Activated gamma-delta T cell treated with anti-CD3 and anti-CD28 coated beads, Interleukin-2, amount 50 U/mL, for 16 hours (primary cell): ENCODE measurements at regions not wholly inside any gene's neighbourhood (a gene's known extent, or its start where the extent isn't known, plus 50 kb on each side); places are given as distances from the start of the nearest gene placed in this dataset.
"Not testable (repeated sequence)": the region's sequence is repeated elsewhere in the genome, so short reads cannot be mapped to it uniquely, and the experiment has no call there.

Experiments
- DNase-seq: peaks from one replicate; pipeline ENCODE4 v3.0.0-alpha.2; 2020; ENCODE audit warnings: low read depth

DNA sequence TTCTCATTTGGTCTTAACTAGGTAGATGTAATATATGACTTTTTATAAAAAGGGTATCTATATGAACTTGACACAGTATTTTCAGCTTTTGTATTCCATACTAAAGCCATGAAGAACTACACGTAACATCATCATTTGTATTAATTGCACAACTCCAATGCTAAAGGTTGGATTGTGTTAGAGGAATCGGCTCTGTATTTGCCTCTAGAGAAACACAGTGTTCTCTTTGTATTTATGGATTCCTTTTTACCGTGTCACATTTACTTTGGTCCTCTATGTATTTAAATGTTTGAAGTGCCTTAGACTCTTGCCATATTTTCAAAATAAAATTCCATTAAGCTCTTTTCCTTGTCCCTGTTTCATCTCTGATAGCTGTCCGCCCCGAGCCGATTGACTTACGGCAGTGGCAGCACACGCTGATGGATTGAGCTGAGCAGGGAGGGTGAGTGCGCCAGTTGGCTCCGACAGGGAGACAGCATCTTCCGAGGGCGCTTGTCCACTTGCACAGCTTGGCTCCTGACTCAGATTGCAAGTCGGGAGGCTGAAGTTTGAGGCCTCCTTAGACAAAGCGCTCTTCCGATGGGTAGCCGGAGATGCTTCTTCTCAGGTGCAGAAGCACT, 95.6 kb upstream of the DMRT1 start:
- DNase-seq = no peak

DNA sequence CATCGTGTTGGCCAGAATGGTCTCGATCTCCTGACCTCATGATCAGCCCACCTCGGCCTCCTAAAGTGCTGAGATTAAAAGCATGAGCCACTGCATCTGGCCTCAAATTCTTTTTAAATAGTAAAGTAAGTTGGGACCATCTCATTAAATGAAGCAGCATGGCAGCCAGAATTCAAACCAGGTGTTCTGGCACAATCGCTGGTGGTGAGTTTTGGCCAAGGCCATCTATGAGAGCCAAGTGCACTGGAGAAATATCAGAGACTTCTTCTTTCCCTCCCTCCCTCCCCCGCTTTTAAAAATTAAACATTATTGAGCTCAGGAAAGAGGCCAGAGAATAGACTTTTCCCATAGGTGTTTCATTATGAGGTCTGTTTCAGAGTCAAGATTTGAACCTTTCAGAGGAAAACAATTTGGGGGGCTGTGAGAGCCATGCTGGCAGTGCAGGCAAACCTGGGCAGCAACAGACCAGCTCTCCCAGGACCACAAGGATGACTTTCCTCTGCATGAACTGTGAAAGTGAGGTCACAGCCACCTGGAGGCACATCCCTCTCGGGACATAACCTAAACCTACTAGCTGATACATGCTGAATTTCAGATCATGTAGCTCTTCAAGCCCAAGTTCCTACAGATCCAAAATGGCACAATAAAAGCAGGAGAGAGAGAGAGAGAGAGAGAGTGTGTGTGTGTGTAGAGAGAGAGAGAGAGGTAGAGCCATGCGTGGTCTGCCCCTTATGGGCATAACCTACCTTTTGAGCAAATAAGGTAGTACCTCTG, 94.6 kb upstream of the DMRT1 start:
- no peak for DNase-seq

DNA sequence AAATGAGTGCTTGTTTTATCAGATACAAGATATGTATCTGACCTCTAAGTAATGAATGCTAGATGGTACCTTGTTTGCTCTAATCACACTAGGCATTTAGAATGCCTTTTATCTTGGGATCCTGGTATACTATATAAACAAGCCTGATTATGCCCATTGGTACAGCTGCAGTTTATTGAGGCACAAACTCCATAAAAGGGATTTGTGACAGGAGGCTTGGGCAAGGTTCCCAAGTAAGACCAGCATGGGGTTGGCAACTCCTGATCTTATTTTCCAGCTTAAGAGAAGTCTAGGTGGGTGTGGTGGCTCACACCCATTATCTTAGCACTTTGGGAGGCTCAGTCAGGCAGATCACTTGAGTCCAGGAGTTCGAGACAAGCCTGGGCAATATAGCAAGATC, 93.9 kb upstream of the DMRT1 start:
- no peak for DNase-seq

DNA sequence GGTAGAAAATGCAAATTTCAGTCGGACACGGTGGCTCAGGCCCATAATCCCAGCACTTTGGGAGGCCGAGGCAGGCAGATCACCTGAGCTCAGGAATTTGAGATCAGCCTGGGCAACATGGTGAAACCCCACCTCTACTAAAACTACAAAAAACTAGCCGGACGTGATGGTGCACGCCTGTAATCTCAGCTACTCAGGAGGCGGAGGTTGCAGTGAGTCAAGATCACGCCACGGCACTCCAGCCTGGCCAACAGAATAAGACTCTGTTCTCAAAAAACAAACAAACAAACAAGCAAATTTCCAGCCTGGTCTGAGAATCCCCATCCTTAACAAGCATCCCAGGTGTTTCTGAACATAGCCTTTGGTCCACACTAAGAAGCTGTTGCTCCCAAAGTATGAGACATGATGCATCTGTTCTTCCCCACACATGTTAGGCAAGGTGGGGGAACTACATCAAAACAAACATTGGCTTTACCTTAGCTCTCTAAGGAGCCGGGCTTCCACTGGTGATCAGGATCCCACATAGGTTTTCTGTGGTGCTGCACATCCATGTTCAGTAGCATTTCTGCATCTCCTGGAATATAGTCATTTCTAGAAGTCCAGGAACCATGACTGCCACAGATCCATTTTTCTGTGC, 92.5 kb upstream of the DMRT1 start:
- no peak for DNase-seq

DNA sequence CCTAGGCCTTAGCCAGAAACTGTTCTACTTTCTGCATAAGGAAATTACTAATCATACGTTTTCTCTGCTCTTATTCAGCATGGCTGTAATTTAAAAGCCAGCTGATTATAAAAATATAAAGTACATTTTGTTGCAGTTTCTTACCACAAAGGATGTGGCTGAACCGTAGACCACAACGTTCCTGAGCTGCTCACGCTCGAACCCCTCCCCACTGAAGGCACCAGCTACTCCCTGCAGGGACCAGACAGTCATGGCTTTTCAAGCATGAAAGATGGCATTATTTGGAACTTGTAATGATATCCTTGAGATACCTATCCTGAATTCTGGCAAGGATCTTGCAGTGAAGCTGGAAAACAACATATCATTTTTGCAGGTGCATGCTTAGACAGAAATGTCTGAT, 91.8 kb upstream of the DMRT1 start:
- no peak for DNase-seq

DNA sequence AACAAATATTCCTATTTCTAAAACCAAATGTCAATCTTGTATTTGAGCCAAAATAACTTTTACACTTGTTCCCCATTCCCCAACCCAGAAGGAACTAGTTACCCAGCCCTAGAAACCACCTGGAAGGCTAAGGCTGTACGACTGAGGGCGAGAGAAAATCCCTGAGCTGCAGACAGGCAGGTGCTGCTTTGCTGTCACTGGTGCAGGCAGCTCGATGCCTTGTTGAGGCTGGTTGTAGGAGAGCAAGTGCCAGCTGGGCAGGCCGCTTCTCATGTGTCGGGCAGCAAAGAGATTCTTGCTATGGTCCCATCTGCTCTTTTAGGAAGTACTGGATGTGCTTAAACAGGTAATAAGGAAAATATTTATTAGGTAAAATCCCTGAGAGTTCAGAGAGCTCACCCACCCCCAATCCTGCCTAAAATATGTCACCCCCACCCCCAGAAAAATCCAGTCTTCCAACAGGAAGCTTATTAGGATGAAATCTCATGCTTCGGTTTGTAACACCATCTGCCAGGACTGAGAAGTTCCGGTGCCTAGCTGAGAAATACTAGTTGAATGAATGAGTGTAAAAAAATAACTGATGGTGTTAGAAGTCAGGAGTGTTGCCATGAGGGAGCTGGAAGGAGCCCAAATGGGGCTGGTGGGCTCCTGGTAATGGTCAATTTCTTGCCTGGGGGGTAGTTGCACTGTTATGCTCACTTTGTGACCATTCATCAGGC, 91.1 kb upstream of the DMRT1 start:
- DNase-seq = no peak

DNA sequence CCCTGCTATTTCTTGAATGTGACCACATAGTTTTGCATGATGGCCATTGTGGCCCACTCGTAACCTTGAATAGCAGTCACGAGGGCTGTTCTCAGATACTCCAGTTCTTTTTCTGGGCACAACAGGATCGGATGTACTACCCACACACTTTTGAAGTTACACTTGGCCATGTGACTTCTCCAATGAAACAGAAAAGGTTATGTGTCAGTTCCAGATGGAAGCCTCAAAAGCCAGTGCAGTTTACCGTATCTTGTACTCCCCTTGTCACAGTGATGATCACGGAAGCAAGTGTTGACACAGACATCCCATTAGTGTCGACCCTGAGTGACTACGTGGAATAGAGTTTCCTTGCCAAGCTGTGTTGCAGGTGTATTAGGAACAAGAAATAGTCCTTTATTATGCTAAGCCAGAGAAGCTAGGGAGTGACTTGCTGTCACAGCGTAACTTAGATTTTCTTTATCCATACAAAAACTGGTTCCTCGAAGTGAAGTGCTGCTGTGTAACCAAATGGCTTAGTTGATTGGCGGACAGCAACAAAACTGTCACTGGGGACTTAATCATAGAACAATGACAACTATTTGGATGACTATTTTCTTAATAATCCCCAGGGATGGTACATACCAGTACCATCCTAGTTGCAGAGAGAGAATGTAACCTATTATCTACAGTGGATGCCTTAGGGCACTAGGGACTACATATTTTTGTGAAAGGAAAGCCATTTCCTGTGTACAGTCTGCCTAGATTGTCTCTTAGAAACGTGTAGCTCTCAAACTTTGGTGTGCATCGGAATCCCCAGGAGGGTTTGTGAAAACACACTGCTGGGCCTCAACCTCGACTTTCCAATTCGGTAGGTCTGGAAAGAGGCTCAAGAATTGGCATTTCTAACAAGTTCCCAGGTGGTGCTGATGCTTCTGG, 90.1 kb upstream of the DMRT1 start:
- DNase-seq = no peak

DNA sequence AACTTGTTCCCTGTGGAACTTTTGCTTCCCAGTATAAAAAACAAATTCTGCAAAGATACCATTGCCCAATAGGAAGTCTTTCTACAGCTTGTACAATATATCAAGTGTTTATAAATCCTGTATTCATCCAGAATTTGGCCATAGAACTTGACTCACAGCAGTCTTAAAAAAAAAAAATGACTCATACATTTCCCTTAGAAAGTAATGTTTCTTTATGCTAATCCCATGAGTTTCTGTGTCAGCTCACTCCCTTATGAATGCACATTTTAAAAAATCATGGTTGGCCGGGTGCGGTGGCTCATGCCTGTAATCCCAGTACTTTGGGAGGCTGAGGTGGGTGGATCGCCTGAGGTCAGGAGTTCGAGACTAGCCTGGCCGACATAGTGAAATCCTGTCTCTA, 89.3 kb upstream of the DMRT1 start:
- DNase-seq = no peak

DNA sequence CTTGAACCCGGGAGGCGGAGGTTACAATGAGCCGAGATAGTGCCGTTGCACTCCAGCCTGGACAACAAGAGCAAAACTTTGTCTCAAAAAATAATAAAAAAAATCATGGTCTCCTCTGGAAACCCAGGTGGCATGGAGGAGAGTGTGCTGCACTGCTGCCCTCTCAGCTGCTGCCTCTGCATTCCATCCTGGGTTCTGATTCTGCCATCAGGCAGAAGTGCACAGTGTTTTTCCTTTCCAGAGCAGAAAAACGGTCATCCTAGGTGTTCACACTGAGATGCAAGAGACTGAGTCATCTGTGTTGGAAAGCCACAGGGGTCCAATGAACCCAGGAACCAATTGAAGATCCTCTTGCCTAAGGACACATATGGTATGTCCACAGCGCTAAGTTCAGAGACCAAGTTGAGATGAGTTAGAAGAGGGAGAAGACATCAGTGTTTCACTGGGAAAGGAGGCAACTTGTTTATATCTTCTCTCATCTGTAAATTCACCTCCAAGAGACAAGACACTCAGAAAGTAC, 88.8 kb upstream of the DMRT1 start:
- no peak for DNase-seq

DNA sequence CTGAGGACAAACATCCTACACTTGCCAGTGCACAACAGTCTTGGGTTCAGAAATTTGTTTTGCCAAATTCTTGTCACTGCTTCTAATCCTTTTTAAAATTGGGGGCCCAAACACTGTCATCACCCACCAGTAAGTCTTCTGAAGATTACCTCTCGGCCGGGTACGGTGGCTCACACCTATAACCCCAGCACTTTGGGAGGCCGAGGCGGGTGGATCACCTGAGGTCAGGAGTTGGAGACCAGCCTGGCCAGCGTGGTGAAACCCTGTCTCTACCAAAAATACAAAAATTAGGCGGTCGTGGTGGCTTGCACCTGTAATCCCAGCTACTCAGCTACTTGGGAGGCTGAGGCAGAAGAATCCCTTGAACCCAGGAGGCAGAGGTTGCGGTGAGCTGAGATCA, 87.8 kb upstream of the DMRT1 start:
- not testable (repeated sequence) for DNase-seq

DNA sequence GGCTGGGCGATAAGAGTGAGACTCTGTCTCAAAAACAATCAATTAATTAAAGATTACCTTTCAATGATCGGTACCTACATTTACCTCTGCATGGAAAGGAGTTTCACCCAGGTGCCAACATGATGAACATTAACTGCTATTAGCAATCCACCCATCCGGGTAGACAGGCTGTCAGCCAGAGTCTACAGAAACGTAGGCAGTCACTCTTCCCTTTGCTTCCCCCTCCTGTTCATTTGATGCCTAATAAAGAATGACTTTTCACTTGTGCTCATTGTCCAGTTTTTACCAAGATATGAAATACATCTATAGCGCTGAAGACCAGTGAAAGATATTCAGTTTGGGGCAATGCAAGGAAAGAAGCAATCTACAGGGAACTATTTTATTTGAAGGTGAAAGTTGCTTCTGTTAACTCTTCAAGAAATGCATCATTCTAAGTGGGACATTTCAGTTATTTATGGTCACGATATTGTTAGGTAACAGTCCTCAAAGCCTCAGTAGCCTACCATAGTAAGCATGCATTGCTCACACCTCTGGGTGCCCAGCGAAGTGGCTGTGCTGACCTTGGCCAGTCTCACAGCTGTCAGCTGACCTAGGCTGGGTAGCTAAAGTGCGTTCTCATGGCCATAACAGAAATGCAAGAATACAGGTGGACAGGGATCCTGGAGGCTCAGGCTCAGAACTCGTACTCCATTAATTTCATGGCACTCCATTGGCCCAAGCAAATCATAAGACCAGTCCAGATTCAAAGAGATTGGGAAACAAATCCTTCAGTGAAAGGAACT, 87.2 kb upstream of the DMRT1 start:
- DNase-seq = no peak

DNA sequence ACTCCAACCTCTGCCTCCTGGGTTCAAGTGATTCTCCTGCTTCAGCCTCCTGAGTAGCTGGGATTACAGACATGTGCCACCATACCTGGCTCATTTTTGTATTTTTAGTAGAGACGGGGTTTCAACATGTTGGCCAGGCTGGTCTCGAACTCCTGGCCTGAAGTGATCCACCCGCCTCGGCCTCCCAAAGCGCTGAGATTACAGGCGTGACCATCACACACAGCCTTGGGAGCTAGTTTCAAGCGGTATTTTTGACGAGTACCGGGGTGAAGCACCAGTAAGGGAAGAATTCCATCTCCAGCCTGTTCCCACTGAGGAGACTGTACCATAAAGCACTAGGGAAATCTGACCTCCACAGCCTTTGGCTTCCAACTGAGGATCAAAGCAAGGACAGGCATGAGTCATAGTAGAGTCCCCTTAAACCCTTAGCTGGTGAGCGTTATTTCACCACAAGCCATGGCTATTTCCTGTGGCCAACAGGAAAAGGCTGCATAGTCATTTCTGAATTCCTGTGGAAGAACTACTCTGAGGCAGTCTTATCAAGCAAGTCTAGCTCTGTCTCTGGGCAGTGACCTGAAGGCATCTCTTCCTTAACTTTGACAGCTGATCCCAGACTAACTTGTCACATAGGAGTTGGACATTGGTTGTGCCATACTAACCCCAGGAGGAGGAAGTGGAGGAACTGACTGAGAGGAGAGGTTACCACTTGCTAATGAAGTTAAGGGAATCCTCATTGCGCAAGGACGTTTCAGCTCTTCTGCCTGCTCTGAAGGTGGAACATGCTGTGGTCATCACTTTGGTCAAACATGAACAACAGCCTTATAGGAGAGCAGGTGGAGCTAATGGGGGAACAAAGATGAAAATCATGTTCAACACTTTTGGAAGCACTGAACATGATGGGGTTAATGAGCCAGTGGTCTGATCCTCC, 85.8 kb upstream of the DMRT1 start:
- no peak for DNase-seq

DNA sequence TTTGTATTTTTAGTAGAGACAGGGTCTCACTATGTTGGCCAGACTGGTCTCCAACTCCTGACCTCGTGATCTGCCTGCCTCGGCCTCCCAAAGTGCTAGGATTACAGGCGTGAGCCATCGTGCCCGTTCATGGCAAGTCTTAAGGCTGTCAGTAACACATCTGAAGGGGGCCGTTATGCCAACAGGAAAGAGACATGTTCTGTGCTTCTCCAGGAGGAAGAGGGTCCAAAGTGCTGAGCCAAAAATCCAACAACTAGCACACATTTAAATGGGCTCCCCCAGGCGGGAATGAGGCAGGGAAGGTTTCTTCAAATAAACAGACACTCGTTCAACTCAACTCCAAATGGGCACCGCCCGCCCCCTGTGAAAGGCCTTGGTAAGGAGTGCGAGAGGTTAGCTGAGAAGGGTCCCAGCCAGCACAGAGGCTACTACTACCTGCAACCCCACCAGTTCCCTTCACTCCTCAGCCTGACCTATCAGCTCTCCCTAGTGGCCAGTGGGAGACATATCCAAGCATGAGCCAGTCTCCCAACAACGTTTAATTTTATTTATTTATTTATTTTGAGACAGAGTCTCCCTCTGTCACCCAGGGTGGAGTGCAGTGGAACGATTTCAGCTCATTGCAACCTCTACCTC, 84.1 kb upstream of the DMRT1 start:
- DNase-seq = no peak

DNA sequence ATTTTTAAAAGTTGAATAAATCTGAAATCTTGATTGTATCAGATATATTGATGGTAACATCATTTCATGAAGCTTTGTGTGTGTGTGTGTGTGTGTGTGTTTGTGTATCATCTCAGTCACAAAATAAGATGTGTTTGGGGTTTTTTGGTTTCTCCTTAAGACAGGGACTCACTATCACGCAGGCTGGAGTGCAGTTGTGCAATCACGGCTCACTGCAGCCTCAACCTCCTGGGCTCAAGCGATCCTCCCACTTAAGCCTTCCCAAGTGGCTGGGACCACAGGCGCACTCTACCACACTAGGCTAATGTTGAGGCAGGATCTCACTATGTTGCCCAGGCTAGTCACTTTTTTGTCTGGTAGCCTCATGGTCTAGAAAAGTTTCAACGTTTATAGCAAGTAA, 83.4 kb upstream of the DMRT1 start:
- no peak for DNase-seq

DNA sequence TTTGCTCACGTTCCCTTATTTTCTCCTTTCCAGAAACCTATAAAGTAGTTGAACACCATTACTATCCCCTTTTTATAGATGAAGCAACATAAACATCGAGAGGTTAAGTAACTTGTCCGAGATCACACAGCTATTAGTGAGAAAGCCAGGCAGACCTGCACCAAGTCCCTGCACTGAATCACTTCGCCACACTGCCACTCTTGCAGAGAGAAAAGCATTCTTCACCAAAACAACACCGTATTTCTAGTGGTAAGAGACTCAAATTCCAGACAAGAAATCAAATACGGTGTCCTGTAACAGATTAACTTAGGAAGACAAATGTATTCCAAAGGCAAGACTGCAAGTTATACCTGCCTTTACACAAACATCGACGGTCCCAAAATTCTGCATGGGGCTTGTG, 82.0 kb upstream of the DMRT1 start:
- DNase-seq = no peak

DNA sequence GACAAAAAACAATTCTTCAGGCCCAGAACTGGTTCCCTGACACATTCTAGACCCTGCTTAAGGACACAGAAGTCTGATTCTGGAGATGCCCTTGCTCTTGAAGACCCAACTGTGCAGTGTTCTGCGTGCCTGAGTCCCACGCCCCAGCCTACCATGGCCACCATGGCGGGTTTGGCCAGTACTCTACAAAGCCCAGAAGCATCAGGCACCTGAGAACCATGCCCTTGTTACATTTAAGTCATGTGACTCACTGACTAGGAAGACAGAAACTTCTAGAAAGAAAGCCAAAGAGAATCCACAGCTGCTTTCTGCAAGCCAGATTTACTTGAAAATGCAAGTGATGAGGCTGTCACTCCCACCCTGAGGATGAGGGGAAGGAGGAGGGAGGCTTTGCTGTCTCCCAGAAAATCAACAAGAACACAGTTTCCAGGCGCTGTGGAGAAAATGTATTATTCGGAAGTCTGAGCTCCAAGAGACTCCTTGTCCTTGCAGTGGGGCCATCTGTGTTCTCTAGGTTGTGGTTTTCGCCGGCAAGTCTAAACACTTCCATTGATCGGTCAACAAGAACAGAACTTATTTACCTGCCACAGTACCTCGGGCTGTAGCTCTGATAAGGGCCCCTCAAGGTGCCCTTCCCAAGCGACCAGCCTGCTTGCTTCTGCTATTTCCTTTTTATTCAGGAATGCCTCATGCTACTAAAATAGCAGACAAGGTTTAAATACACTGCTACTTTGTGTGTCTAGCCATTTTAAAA, 81.3 kb upstream of the DMRT1 start:
- DNase-seq = no peak

DNA sequence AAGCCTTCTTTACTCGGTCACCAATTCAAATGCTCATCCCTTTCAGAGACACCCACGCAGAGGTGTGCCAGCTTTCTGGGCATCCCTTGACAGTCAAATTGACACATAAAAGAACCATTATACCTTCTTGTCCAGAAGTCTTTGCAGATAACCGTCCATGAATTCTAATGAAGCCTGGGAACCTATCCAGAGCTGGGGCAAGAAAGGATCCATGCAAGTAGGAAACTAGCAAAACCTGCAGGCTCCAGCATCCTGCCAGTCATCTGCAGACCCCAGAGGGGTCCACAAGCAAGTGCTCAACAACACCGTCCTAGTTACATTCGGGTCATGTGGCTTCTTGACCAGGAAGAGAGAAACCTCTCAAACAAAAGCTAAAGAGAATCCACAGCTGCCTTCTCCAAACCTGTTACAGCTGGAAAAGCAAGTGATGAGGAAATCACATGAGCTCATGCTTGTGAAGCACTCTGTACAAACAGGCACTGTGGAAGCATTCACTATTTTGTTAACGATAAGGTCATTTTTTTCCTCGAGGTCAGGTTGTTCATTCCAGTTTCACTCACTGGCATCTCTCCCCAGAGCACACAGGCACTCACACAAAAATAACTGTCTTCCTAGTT, 80.2 kb upstream of the DMRT1 start:
- DNase-seq = no peak
